GM06990 (cell line): ENCODE measurements at regions not wholly inside any gene's neighbourhood (a gene's known extent, or its start where the extent isn't known, plus 50 kb on each side); places are given as distances from the start of the nearest gene placed in this dataset.

Experiments used
- DNase-seq: peaks from one replicate; pipeline ENCODE4 v3.0.0-alpha.2; 2011; ENCODE audit not compliant: insufficient read length; ENCODE audit errors: extremely low read depth
- H3K27me3 ChIP-seq: replicated peaks from 2 replicates; pipeline ENCODE4 v1.6.0; 2011; ENCODE audit warnings: low read length; ENCODE audit not compliant: control insufficient read depth, insufficient read depth
- H3K36me3 ChIP-seq: 2 replicates; pipeline ENCODE4 v1.5.1; 2011; ENCODE audit warnings: low read length; ENCODE audit not compliant: control insufficient read depth, insufficient read depth
- H3K4me3 ChIP-seq: replicated peaks from 2 replicates; pipeline ENCODE4 v1.5.1; 2011; ENCODE audit warnings: low read depth, mild to moderate bottlenecking, control low read depth, low read length
- CTCF ChIP-seq: IDR thresholded peaks from 2 replicates; pipeline ENCODE4 v1.5.1; 2011; ENCODE audit warnings: low read length, control low read depth, mild to moderate bottlenecking, inconsistent platforms; ENCODE audit not compliant: insufficient read depth, poor library complexity, severe bottlenecking

DNA sequence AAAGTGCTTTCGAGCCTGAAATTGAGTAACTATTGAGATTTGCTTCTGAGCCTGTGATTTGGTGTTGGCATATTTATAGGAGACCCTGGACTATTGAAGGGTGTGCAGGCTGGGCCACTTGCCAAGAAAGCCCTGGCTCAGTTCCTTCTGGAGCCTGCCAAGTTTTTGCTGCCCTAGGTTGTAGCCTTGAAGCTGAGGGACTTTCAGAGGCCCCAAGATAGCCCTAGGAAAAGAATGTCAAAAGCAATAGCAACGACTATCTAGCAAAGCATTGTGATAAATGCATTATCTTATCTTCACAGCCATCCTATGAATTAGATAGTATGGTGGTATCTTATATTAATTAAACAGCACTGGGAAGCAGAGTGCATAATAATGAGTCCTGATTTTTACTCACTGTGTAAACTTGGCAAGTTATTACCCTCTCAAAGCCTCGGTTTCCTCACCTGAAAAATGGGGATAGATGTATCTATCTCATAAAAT lies 473.7 kb upstream of the PODXL start:
- no peaks in the 10 kb centered on the region for H3K36me3 ChIP-seq
- no peak for TF ChIP-seq CTCF
- no peaks in the 10 kb centered on the region for H3K27me3 ChIP-seq
- no peak for DNase-seq
- no peak overlapping the region for H3K4me3 ChIP-seq

DNA sequence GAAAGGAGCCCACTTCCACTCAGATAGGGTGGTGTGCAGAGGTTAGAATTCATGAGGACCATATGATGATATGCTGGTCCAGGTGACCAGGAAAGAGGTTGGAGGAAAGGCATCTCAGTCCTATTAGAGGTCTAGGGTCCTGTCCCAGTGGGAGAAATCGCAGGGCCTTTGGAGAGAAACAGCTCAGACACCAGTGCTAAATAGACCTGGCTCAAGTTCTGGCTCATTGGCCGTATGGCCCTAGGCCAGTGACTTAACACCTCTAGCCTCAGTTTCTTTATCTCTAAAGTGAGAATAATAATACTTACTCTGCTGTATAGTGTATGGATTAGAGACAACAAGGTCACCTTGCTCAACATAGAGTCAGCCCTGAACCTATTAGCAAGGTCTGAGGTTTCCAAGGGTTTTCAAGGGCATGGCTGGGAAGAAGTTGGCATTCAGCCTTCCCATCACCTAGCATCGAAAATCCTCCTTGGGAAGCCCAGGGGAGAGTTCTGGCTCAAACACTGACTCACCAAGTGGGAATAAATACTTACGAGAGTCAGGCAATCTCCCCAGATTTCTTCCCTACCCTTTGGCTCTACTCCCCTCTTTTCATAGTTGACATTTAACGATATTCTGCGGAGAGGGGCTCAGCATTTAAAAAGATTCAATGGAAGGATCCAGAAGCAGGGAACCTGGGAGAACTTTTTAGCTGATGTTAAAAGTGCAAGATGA lies 473.1 kb upstream of the PODXL start:
- Histone ChIP-seq H3K36me3 (no peaks in the 10 kb centered on the region), H3K4me3 (no peak overlapping the region), H3K27me3 (no peaks in the 10 kb centered on the region)
- DNase-seq = no peak
- no peak for TF ChIP-seq CTCF

GRCh38 chr7:132028144-132028920 lies 471.9 kb upstream of the PODXL start:
- H3K36me3 ChIP-seq = no peaks in the 10 kb centered on the region
- TF ChIP-seq CTCF = no peak
- DNase-seq = no peak
- no peaks in the 10 kb centered on the region for H3K27me3 ChIP-seq
- no peak overlapping the region for H3K4me3 ChIP-seq

DNA sequence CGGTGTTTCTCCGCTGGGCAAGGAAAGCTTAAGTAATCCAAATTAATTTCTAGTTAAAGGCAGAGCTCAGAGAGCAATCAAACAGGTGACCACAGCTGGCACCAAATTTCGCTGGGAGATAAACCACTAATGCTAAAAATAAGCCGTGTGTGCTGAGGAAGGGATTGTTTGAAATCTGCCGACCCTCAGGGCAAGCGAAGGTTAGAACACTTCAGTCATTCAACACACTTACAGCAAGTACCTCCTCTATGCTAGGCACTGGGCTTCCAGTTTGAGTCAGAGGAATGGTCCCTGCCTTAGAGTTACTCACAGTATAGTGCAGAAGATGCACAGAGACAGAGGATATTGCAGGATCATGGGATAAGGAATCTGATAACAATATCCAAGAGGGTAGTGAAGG lies 467.9 kb upstream of the PODXL start:
- TF ChIP-seq CTCF = no peak
- Histone ChIP-seq H3K27me3 (no peaks in the 10 kb centered on the region), H3K4me3 (no peak overlapping the region), H3K36me3 (no peaks in the 10 kb centered on the region)
- DNase-seq = no peak

GRCh38 chr7:132023466-132023865 lies 467.0 kb upstream of the PODXL start:
- Histone ChIP-seq H3K36me3 (no peaks in the 10 kb centered on the region), H3K27me3 (no peaks in the 10 kb centered on the region), H3K4me3 (no peak overlapping the region)
- no peak for TF ChIP-seq CTCF
- no peak for DNase-seq
